ENCODE measurements at regions not wholly inside any gene's neighbourhood (a gene's known extent, or its start where the extent isn't known, plus 50 kb on each side); places are given as distances from the start of the nearest gene placed in this dataset.
A peak's percentile ranks its signal among the peaks of the same experiment; 100 is the strongest.

GRCh38 chr6:16854986-16855385, 93.7 kb upstream of the ATXN1 start (continued):
- TF ChIP-seq, protein P1, sequence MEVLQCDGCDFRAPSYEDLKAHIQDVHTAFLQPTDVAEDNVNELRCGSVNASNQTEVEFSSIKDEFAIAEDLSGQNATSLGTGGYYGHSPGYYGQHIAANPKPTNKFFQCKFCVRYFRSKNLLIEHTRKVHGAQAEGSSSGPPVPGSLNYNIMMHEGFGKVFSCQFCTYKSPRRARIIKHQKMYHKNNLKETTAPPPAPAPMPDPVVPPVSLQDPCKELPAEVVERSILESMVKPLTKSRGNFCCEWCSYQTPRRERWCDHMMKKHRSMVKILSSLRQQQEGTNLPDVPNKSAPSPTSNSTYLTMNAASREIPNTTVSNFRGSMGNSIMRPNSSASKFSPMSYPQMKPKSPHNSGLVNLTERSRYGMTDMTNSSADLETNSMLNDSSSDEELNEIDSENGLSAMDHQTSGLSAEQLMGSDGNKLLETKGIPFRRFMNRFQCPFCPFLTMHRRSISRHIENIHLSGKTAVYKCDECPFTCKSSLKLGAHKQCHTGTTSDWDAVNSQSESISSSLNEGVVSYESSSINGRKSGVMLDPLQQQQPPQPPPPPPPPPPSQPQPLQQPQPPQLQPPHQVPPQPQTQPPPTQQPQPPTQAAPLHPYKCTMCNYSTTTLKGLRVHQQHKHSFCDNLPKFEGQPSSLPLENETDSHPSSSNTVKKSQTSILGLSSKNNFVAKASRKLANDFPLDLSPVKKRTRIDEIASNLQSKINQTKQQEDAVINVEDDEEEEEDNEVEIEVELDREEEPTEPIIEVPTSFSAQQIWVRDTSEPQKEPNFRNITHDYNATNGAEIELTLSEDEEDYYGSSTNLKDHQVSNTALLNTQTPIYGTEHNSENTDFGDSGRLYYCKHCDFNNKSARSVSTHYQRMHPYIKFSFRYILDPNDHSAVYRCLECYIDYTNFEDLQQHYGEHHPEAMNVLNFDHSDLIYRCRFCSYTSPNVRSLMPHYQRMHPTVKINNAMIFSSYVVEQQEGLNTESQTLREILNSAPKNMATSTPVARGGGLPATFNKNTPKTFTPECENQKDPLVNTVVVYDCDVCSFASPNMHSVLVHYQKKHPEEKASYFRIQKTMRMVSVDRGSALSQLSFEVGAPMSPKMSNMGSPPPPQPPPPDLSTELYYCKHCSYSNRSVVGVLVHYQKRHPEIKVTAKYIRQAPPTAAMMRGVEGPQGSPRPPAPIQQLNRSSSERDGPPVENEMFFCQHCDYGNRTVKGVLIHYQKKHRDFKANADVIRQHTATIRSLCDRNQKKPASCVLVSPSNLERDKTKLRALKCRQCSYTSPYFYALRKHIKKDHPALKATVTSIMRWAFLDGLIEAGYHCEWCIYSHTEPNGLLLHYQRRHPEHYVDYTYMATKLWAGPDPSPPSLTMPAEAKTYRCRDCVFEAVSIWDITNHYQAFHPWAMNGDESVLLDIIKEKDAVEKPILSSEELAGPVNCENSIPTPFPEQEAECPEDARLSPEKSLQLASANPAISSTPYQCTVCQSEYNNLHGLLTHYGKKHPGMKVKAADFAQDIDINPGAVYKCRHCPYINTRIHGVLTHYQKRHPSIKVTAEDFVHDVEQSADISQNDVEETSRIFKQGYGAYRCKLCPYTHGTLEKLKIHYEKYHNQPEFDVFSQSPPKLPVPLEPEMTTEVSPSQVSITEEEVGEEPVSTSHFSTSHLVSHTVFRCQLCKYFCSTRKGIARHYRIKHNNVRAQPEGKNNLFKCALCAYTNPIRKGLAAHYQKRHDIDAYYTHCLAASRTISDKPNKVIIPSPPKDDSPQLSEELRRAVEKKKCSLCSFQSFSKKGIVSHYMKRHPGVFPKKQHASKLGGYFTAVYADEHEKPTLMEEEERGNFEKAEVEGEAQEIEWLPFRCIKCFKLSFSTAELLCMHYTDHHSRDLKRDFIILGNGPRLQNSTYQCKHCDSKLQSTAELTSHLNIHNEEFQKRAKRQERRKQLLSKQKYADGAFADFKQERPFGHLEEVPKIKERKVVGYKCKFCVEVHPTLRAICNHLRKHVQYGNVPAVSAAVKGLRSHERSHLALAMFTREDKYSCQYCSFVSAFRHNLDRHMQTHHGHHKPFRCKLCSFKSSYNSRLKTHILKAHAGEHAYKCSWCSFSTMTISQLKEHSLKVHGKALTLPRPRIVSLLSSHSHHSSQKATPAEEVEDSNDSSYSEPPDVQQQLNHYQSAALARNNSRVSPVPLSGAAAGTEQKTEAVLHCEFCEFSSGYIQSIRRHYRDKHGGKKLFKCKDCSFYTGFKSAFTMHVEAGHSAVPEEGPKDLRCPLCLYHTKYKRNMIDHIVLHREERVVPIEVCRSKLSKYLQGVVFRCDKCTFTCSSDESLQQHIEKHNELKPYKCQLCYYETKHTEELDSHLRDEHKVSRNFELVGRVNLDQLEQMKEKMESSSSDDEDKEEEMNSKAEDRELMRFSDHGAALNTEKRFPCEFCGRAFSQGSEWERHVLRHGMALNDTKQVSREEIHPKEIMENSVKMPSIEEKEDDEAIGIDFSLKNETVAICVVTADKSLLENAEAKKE (CRISPR knock-in tag; IDR thresholded peaks at IDR 0.05): no peak
- TF ChIP-seq CREB1 (CRISPR knock-in tag; IDR thresholded peaks at IDR 0.05; ENCODE audit: low read depth) (no peak), EZH2phosphoT487 (IDR thresholded peaks at IDR 0.05; ENCODE audit: unreplicated experiment) (no peak), STAT1 (IDR thresholded peaks at IDR 0.05; ENCODE audit: unreplicated experiment) (no peak)

DNA sequence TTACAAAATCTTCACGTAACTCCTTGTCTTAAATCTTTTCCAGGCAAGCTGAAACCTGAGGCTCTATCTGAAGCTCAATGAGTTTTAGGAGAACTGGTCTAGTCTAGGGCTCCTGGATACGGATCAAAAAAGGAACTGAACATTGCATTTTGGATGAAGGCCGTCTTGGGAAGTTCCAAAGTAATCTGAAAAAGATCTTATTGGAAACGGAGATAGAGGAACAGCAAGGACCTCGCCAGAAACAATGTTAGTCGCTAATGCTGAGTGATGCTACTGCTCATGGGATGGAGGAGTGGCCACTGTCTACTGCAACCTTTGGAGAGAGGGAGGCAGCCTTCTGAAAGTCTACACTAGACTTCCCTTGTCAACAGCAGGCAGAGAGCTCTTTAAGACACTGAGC, 91.4 kb upstream of the ATXN1 start:
- H3K36me3 Mint-ChIP-seq (ENCODE audit: low read depth): no peaks in the 10 kb centered on the region
- DNase-seq (ENCODE audit: low spot score): no peak
- no peaks in the 10 kb centered on the region for H3K9me3 Mint-ChIP-seq
- no peak overlapping the region for H3K4me3 Mint-ChIP-seq
- no peak for TF ChIP-seq NANOG (IDR thresholded peaks at IDR 0.05; ENCODE audit: borderline replicate concordance)
- TF ChIP-seq REST (IDR thresholded peaks at IDR 0.05; ENCODE audit: unreplicated experiment): no peak
- no peak for TF ChIP-seq CREB1 (CRISPR knock-in tag; IDR thresholded peaks at IDR 0.05; ENCODE audit: low read depth)
- TF ChIP-seq CTCF (conservative IDR thresholded peaks at IDR 0.05; ENCODE audit: low read depth in 2 of 2): no peak
- Histone ChIP-seq H3K79me2 (replicated peaks; ENCODE audit: insufficient read depth) (no peaks in the 10 kb centered on the region), H2AFZ (0 out of 2 replicates have a peak overlapping the region, but pooled peaks have one; percentile 14), H3K4me2 (no peak overlapping the region), H3K27me3 (ENCODE audit: insufficient read depth) (no peaks in the 10 kb centered on the region), H3K36me3 (ENCODE audit: insufficient read depth) (no peaks in the 10 kb centered on the region), H3K27ac (ENCODE audit: low read depth) (no peak overlapping the region), H3K4me1 (ENCODE audit: insufficient read depth) (peaks cover 13% of the 10 kb centered on the region), H3K4me3 (no peak overlapping the region), H3F3A (replicated peaks; ENCODE audit: low read depth) (no peaks in the 10 kb centered on the region), H4K20me1 (replicated peaks; ENCODE audit: insufficient read depth) (no peaks in the 10 kb centered on the region), H3K9me2 (ENCODE audit: insufficient read depth) (peaks cover 5% of the 10 kb centered on the region; the same call in 1 of the 2 replicates)
- H3K27me3 Mint-ChIP-seq (ENCODE audit: insufficient read depth, low read depth, poor library complexity): no peaks in the 10 kb centered on the region
- no peak overlapping the region for H3K27ac Mint-ChIP-seq
- no peak for ATAC-seq
- peaks cover 14% of the 10 kb centered on the region; the same call in 2 of the 3 replicates for H3K4me1 Mint-ChIP-seq

All from GM23338 (cell line).